T1000 (cell line): ENCODE measurements at regions not wholly inside any gene's neighbourhood (a gene's known extent, or its start where the extent isn't known, plus 50 kb on each side); places are given as distances from the start of the nearest gene placed in this dataset.
A peak's percentile ranks its signal among the peaks of the same experiment; 100 is the strongest.

Source experiments
- DNase-seq: peaks from one replicate; lab custom pipeline; 2025; ENCODE audit warnings: mixed read lengths; lab: John Stamatoyannopoulos, UW

DNA sequence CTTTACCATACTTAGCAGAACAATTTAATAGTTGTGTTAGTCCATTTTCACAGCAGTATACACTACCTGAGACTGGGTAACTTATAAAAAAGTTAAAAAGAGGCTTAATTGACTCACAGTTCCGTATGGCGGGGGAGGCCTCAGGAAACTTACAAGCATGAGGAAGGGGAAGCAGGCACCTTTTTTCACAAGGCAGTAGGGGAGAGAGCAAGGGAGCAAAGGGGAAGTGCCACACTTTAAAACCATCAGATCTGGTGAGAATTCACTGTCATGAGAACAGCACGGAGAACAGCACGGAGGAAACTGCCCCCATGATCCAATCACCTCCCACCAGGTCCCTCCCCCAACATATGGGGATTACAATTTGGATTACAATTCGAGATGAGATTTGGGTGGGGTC lies 269.9 kb downstream of the MTRR start:
- no peak for DNase-seq

- DNase-seq: no peak
These were observed 281.8 kb downstream of the MTRR start for GRCh38 chr5:8150791-8151190.

DNA sequence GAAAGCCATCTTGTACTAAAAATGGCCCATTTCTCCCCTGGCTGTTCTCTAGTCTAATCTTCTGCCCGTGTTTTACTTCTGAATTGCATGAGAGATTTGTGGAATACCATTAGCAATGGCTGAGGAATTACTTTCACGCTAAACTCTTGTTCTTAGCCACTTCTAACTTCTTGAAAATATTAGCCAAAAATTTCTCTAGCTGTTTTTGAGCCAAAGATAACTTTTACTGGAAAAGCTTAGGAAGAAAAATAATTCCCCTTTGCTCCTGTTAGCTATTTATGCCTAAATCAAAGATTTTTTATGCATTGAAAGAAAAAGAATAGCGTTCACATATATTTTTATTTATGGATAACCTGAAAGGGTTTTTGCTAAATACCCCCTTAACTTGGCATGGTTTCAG lies 287.8 kb downstream of the MTRR start:
- DNase-seq: no peak

GRCh38 chr5:8157320-8157822 lies 288.4 kb downstream of the MTRR start:
- no peak for DNase-seq

GRCh38 chr5:8176101-8176693 lies 307.2 kb downstream of the MTRR start:
- DNase-seq: peak; percentile 12

DNA sequence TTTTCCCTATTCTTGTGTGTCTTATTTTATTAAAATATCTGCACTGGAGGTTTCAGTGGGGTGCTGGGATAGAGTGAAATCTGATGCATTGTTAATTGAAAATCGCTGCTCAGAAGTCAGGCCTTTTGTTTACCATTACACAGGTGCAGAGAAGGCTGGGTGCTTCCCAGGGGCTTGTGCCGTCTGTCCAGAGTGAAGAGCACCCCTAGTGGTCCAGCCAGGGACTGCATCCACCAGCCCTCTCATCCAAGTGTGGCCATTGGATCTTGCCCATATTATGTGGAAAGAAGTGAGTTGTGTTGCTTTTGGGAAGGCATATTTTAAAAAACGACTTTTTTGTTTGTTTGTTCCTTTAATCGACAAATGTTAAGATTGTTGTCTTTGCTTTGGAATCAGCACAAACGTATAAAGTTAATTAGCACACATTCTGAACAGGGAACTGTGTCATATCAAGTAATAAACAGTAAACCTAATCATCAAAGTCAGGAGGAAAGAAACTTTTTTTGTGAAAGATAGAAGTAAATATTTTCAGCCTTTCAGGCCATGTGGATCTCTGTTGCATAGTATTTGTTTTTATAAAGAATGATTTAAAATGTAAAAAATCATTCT lies 315.6 kb downstream of the MTRR start:
- no peak for DNase-seq

DNA sequence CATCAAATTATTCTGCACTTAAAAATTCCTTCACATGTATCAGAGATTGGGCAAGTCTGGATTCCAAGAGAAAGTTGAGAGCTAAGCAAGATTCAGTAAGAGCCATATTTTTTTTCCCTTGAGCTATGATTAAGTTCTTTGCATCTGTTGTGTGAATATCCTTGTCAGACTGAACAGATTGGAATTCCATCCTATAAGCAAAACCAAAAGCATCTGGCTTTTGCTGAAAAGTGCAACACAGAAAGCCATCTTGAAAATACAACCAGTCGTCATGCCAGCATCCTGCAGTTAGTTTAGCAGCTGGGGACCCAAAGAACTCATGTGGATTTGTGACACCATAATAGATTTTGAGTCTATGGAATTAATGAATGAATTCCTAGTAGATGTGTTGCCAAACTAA lies 316.9 kb downstream of the MTRR start:
- DNase-seq: no peak

- no peak for DNase-seq
These were observed 320.1 kb downstream of the MTRR start for GRCh38 chr5:8188874-8189565.

- DNase-seq: no peak
These were observed 323.9 kb downstream of the MTRR start for GRCh38 chr5:8192840-8193239.

- no peak for DNase-seq
These were observed 327.1 kb downstream of the MTRR start for GRCh38 chr5:8196061-8196460.

DNA sequence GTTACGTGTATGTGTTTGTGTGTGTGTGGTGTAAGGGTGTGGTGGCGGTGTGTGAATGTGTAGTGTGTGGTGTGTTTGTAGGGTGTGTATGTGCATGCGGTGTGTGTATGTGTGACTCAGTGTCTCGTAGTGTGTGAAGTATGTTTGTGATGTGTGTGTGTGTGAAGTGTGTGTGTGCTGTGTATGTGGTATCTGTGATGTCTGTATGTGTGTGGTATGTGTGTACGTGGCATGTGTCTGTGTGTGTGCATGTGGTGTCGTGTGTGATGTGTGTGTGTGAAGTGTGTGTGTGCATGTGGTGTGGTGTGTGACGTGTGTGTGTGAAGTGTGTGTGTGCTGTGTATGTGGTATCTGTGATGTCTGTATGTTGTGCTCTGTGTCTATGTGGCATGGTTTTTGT lies 339.4 kb downstream of the MTRR start:
- DNase-seq: no peak

DNA sequence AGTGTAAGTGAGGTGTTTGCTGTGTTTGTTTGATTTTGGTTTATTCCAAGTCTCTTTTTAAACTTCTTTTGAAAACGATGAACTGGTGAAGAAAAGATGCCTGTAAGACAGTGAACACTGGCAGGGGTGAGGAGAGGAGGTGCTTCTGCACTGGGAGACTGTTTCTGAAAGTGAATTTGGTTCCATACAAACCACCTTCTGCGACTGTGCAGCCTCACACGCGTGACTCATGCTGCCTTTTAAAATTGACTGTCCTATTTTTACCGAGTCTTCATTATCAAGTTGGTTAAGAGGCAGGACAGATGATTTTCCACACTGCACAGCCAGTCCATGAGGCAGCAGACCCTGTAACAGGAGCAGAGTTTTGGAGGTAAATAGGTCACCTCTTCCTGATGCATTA lies 340.6 kb downstream of the MTRR start:
- no peak for DNase-seq

- DNase-seq: no peak
These were observed 344.8 kb downstream of the MTRR start for GRCh38 chr5:8213701-8214240.

DNA sequence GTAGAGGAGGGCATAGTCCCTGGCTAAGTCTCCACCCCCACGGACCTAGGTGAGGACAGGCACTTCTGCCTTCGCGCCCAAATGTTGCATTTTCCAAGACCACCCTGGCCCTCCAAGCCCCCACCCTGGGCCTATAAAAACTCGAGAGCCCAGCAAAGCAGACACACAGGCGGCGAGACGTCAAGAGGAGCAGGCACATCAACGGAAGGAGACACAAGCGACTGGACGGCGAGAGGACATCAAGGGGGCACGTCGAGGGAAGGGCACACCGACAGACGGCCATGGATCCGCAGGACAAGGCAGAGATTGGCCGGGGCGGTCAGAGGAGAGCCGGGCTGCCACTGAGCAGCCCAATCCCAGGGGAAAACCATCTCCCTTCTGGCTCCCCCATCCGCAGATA lies 348.0 kb downstream of the MTRR start:
- no peak for DNase-seq

DNA sequence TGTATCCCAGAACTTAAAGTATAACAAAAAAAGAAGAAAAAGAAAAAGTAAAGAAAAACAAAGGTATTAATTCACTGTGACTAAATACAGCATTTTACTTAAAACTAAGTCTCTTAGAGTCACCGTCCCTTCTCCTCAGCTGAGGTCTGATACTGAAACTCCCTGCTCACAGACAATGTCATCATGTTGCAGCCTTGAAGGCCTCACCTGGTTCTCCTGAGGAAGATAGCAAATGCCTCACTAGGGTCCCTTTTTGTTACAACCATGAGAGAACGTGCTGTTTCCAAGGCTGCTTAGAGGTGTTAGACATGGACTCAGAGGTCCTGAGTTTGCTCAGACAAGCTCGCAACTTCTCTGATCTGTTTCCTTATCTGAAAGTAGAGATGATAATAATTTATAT lies 357.2 kb downstream of the MTRR start:
- no peak for DNase-seq

DNA sequence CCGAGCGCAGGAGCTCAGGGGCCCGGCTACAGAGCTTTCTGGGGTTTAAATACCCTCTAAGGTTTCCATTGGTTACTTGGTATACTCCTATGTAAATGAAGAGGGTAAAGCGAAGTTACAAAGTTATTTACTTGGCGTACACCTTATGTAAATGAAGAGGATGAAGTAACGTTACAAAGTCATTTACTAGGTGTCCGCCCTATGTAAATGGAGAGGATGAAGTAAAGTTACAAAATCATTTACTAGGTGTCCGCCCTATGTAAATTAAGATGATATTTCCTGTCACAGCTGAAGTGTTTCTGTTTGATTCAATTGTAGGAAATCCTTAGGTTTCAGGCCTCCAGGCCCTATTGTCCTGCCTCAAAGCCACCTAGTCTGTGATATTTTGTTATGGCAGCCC lies 358.2 kb downstream of the MTRR start:
- DNase-seq: no peak

DNA sequence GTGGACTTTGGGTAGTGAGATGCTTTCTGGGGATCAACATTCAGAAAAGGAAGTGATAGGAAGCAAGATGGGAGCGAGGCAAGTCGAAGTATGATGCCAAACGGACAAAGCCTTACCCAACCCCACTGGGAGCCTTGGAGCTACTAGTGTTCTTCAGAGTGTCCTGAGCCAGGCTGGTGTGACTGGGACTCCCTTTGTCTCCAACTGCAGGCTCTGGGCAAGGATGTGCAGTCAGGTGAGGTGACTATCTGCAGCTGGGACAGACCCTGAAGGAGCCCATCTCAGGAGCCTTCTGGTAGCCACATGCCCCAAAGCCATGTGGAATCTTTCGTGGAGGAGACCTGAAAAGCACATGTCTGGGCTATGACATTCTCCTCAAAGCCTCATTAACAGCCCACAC lies 360.6 kb downstream of the MTRR start:
- no peak for DNase-seq

- DNase-seq: no peak
These were observed 361.9 kb downstream of the MTRR start for GRCh38 chr5:8230868-8231267.

DNA sequence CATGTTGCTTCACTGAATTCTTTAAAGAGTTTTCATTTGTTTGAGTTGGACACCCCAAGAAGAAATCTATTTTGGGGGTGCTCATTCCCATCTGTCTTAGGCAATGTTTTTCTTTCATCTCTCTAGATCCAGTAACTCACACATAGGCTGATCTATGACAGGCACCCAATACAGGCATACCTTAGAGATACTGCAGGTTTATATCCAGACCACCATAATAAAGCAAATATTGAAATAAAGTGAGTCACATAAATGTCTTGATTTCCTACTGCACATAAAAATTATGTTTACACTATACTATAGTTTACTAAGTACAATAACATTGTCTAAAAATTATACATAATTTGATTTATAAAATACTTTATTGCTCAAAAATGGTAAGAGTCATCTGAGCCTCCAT lies 364.5 kb downstream of the MTRR start:
- DNase-seq: no peak

GRCh38 chr5:8234179-8234770 lies 365.3 kb downstream of the MTRR start:
- no peak for DNase-seq

DNA sequence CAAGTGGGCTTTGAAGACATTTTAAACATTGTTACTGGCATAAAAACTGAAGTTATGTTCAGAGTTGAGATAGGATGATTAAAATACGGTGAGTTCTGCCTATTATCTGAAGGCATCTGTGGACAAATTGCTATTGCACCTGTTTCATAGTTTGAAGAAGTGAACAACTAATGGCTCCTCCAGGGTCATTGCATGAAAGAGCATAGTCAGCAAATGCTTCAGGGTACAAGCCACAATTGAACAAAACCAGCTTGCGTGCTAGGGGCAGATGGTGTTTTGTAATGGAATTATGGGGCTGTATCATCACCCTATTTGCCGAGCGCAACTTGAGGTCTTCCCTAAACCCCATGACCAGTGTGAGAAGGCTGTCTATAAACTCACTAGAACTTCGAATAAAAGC lies 369.1 kb downstream of the MTRR start:
- no peak for DNase-seq

DNA sequence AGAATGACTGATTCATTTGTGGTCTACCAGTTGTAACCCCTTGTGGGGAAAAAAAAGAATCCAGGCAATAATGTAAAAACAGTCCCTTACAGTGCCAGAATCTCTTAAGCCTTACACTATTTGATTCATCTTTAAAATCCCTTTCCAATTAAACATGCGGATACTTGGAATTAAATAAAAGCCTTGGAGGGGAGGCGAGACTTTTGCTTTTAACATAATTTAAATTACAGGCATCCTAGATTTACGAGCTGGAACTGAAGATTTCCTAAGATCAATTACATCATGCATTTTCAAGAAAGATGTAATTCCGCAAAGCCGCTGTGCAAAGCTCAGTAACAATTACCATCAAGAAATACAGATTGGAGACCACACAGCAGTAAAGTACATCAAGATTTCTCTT lies 370.2 kb downstream of the MTRR start:
- no peak for DNase-seq

DNA sequence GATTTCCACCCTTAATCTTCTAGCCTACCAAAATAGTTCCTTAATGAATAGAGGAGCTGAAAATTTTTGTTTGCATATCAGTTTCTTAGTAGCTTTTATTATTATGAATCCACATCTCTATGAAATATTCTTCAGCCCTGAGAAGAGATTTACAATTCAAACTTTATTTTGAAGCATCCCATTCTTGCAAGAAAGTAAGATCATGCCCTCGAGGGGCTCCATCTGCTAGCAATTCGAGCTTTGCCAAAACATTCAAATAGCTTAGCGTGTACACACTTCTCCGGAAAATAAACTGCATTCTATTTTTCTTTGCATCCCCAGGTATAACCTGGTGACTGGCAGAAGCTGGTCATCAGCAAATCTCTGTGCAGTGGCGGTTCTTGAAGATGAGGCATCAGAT lies 370.7 kb downstream of the MTRR start:
- DNase-seq: no peak
